ENCODE measurements at regions not wholly inside any gene's neighbourhood (a gene's known extent, or its start where the extent isn't known, plus 50 kb on each side); places are given as distances from the start of the nearest gene placed in this dataset.

DNA sequence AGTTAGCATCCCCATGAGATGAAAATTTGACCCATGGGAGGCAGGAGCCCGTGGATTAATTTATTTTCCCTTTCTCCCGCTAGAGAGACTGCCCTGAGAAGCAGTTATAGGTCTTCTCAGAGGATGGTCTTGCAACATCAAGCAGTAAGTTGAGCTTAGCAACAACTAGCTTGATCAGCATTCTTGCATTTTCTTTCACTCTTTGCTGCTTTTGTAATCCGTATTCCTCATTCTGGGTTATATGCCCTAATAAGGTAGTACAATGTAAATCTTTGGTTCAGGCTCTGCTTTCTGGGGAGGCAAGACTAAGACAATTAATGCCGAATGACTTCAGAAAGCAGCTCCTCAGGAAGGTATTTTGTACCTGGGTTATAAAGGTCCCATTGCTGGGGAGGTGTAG, 146.8 kb downstream of the FZD1 start:
- TF ChIP-seq REST (tag by site-specific recombination; IDR thresholded peaks at IDR 0.05) = no peak
- TF ChIP-seq ZNF19 (tag by site-specific recombination; IDR thresholded peaks at IDR 0.05; ENCODE audit: low read depth) = no peak
- no peak for TF ChIP-seq ZNF169 (tag by site-specific recombination; IDR thresholded peaks at IDR 0.05)
- TF ChIP-seq ZNF777 (tag by site-specific recombination; IDR thresholded peaks at IDR 0.05; ENCODE audit: borderline replicate concordance) = no peak
- TF ChIP-seq, protein P1, sequence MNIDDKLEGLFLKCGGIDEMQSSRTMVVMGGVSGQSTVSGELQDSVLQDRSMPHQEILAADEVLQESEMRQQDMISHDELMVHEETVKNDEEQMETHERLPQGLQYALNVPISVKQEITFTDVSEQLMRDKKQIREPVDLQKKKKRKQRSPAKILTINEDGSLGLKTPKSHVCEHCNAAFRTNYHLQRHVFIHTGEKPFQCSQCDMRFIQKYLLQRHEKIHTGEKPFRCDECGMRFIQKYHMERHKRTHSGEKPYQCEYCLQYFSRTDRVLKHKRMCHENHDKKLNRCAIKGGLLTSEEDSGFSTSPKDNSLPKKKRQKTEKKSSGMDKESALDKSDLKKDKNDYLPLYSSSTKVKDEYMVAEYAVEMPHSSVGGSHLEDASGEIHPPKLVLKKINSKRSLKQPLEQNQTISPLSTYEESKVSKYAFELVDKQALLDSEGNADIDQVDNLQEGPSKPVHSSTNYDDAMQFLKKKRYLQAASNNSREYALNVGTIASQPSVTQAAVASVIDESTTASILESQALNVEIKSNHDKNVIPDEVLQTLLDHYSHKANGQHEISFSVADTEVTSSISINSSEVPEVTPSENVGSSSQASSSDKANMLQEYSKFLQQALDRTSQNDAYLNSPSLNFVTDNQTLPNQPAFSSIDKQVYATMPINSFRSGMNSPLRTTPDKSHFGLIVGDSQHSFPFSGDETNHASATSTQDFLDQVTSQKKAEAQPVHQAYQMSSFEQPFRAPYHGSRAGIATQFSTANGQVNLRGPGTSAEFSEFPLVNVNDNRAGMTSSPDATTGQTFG (tag by site-specific recombination; IDR thresholded peaks at IDR 0.05; ENCODE audit: borderline replicate concordance) = no peak
- TF ChIP-seq RBAK (tag by site-specific recombination; IDR thresholded peaks at IDR 0.05) = no peak
- no peak for TF ChIP-seq ZNF114 (tag by site-specific recombination; IDR thresholded peaks at IDR 0.05)
- no peak for TF ChIP-seq ZNF248 (tag by site-specific recombination; IDR thresholded peaks at IDR 0.05)
- no peak for TF ChIP-seq ZNF223 (tag by site-specific recombination; IDR thresholded peaks at IDR 0.05)
- TF ChIP-seq ZNF214 (tag by site-specific recombination; IDR thresholded peaks at IDR 0.05; ENCODE audit: borderline replicate concordance) = no peak
- TF ChIP-seq ZNF121 (tag by site-specific recombination; IDR thresholded peaks at IDR 0.05) = no peak
- no peak for TF ChIP-seq GLI2 (tag by site-specific recombination; IDR thresholded peaks at IDR 0.05; ENCODE audit: borderline replicate concordance, low read depth)
- TF ChIP-seq EGR2 (tag by site-specific recombination; IDR thresholded peaks at IDR 0.05; ENCODE audit: low read depth) = no peak
- no peak for TF ChIP-seq ZNF211 (tag by site-specific recombination; IDR thresholded peaks at IDR 0.05; ENCODE audit: low read depth)
- no peak for TF ChIP-seq ZNF629 (tag by site-specific recombination; IDR thresholded peaks at IDR 0.05)
- Histone ChIP-seq H3K4me1 (ENCODE audit: control insufficient read depth, insufficient read depth, low read length) (no peaks in the 10 kb centered on the region), H3K4me3 (ENCODE audit: low read depth, low read length) (no peak overlapping the region), H3K27ac (ENCODE audit: extremely low read depth, low read depth, low read length) (no peak overlapping the region), H3K9me3 (ENCODE audit: control insufficient read depth, insufficient read depth, low read depth, low read length) (no peaks in the 10 kb centered on the region), H3K36me3 (ENCODE audit: control insufficient read depth in 2 of 2, insufficient read depth in 1 of 2, low read length in 2 of 2) (no peaks in the 10 kb centered on the region)
- ChIA-PET CTCF (interaction anchor here (0.5 kb wide), 1 partner anchor 212 kb away, joined by 6 read pairs; no protein-coding TSS in a partner anchor), POLR2A (no interaction called here)

GRCh38 chr7:91412298-91412697, 148.1 kb downstream of the FZD1 start:
- CTCF ChIA-PET = no interaction called here
- POLR2A ChIA-PET = no interaction called here
- H3K4me1 ChIP-seq (ENCODE audit: control insufficient read depth, insufficient read depth, low read length) = no peaks in the 10 kb centered on the region

More at GRCh38 chr7:91412298-91412697, 148.1 kb downstream of the FZD1 start:
- Histone ChIP-seq H3K27ac (ENCODE audit: extremely low read depth, low read depth, low read length) (no peak overlapping the region), H3K4me3 (ENCODE audit: low read depth, low read length) (no peak overlapping the region), H3K36me3 (ENCODE audit: control insufficient read depth in 2 of 2, insufficient read depth in 1 of 2, low read length in 2 of 2) (no peaks in the 10 kb centered on the region), H3K9me3 (ENCODE audit: control insufficient read depth, insufficient read depth, low read depth, low read length) (no peaks in the 10 kb centered on the region)
- TF ChIP-seq, protein P2, sequence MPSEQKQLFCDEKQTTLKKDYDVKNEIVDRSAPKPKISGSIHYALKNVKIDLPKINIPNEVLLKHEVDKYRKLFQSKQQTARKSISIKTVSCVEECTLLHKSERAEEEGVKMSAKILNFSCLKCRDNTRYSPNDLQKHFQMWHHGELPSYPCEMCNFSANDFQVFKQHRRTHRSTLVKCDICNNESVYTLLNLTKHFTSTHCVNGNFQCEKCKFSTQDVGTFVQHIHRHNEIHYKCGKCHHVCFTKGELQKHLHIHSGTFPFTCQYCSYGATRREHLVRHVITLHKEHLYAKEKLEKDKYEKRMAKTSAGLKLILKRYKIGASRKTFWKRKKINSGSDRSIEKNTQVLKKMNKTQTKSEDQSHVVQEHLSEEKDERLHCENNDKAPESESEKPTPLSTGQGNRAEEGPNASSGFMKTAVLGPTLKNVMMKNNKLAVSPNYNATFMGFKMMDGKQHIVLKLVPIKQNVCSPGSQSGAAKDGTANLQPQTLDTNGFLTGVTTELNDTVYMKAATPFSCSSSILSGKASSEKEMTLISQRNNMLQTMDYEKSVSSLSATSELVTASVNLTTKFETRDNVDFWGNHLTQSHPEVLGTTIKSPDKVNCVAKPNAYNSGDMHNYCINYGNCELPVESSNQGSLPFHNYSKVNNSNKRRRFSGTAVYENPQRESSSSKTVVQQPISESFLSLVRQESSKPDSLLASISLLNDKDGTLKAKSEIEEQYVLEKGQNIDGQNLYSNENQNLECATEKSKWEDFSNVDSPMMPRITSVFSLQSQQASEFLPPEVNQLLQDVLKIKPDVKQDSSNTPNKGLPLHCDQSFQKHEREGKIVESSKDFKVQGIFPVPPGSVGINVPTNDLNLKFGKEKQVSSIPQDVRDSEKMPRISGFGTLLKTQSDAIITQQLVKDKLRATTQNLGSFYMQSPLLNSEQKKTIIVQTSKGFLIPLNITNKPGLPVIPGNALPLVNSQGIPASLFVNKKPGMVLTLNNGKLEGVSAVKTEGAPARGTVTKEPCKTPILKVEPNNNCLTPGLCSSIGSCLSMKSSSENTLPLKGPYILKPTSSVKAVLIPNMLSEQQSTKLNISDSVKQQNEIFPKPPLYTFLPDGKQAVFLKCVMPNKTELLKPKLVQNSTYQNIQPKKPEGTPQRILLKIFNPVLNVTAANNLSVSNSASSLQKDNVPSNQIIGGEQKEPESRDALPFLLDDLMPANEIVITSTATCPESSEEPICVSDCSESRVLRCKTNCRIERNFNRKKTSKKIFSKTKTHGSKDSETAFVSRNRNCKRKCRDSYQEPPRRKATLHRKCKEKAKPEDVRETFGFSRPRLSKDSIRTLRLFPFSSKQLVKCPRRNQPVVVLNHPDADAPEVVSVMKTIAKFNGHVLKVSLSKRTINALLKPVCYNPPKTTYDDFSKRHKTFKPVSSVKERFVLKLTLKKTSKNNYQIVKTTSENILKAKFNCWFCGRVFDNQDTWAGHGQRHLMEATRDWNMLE (tag by site-specific recombination; conservative IDR thresholded peaks at IDR 0.05; ENCODE audit: low read depth) = no peak
- TF ChIP-seq KLF7 (tag by site-specific recombination; IDR thresholded peaks at IDR 0.05; ENCODE audit: borderline replicate concordance) (no peak), ZNF302 (tag by site-specific recombination; IDR thresholded peaks at IDR 0.05; ENCODE audit: low read depth) (no peak), GLI2 (tag by site-specific recombination; IDR thresholded peaks at IDR 0.05; ENCODE audit: borderline replicate concordance, low read depth) (no peak), ZNF221 (tag by site-specific recombination; IDR thresholded peaks at IDR 0.05; ENCODE audit: borderline replicate concordance) (no peak), ZNF830 (tag by site-specific recombination; IDR thresholded peaks at IDR 0.05; ENCODE audit: low read depth) (no peak), ZSCAN30 (tag by site-specific recombination; IDR thresholded peaks at IDR 0.05) (no peak)
